SK-N-SH (cell line): ENCODE measurements at regions not wholly inside any gene's neighbourhood (a gene's known extent, or its start where the extent isn't known, plus 50 kb on each side); places are given as distances from the start of the nearest gene placed in this dataset.

Experiments used
- CTCF ChIA-PET: fragments of 300-600, 350-600 bp; formaldehyde crosslinking; extraction: SDS; loops from one replicate; lab custom pipeline; 2021; lab: Yijun Ruan, JAX
- POLR2A ChIA-PET: fragments of 350-600 bp; sonication (Branson Sonifier 250); formaldehyde crosslinking; extraction: SDS; loops from one replicate; lab custom pipeline; 2020; ENCODE audit warnings: antibody characterized with exemption, inconsistent platforms; lab: Yijun Ruan, JAX
- DNase-seq: peaks from one replicate; pipeline ENCODE4 v3.0.0; 2012
- H2AFZ ChIP-seq: fragments of 200-600 bp; sonication (generic); 2 replicates; pipeline ENCODE4 v1.8.1; 2016; ENCODE audit warnings: antibody characterized with exemption, mild to moderate bottlenecking, low read depth
- H3F3A ChIP-seq: fragments of 200-600 bp; sonication (generic); replicated peaks from 2 replicates; pipeline ENCODE3; 2016; ENCODE audit warnings: antibody characterized with exemption, mild to moderate bottlenecking; ENCODE audit not compliant: insufficient read depth
- H3K27ac ChIP-seq, 2 experiments: fragments of 200-500 bp in 1 of 2; fragments of 200-600 bp in 1 of 2; sonication (Bioruptor generic) in 1 of 2; sonication (generic), shearing (Covaris generic) in 1 of 2; 2 replicates each; pipeline versions ENCODE4 v1.5.1 to v1.6.1; 2014 to 2016; ENCODE audit warnings: low read depth in 2 of 2, inconsistent platforms in 1 of 2, low read length in 1 of 2, mild to moderate bottlenecking in 1 of 2, mixed read lengths in 1 of 2
- H3K27me3 ChIP-seq: fragments of 200-600 bp; sonication (generic), shearing (Covaris generic); 2 replicates; pipeline ENCODE4 v1.6.1; 2016; ENCODE audit warnings: mixed run types; ENCODE audit not compliant: insufficient read depth
- H3K36me3 ChIP-seq, 2 experiments: fragments of 200-500 bp in 1 of 2; fragments of 200-600 bp in 1 of 2; sonication (Bioruptor generic) in 1 of 2; sonication (generic) in 1 of 2; replicated peaks in 1 of 2; 2 replicates each; pipeline versions ENCODE3 to v1.5.1; 2014 to 2016; ENCODE audit warnings: low read length in 1 of 2, mild to moderate bottlenecking in 1 of 2; ENCODE audit not compliant: insufficient read depth in 2 of 2, control insufficient read depth in 1 of 2
- H3K4me1 ChIP-seq, 2 experiments: fragments of 200-500 bp in 1 of 2; fragments of 200-600 bp in 1 of 2; sonication (Bioruptor generic) in 1 of 2; sonication (generic), shearing (Covaris generic) in 1 of 2; 2 replicates each; pipeline versions ENCODE4 v1.5.1 to v1.6.1; 2014 to 2016; ENCODE audit warnings: low read depth in 1 of 2, low read length in 1 of 2, mixed run types in 1 of 2; ENCODE audit not compliant: insufficient read depth in 2 of 2, control insufficient read depth in 1 of 2
- H3K4me2 ChIP-seq: fragments of 200-600 bp; sonication (generic), shearing (Covaris generic); 2 replicates; pipeline ENCODE4 v1.6.1; 2017; ENCODE audit warnings: mixed run types
- H3K4me3 ChIP-seq, 2 experiments: fragments of 200-500 bp in 1 of 2; fragments of 200-600 bp in 1 of 2; sonication (Bioruptor generic) in 1 of 2; sonication (generic), shearing (Covaris generic) in 1 of 2; 2 replicates each; pipeline versions ENCODE4 v1.5.1 to v1.8.1; 2014 to 2016; ENCODE audit warnings: low read depth in 2 of 2, inconsistent platforms in 1 of 2, low read length in 1 of 2, mild to moderate bottlenecking in 1 of 2, mixed read lengths in 1 of 2, moderate library complexity in 1 of 2
- H3K79me2 ChIP-seq: fragments of 200-600 bp; sonication (generic); 2 replicates; pipeline ENCODE4 v1.8.1; 2017; ENCODE audit warnings: mild to moderate bottlenecking; ENCODE audit not compliant: insufficient read depth
- H3K9ac ChIP-seq: fragments of 200-600 bp; sonication (generic); 2 replicates; pipeline ENCODE4 v1.6.1; 2017; ENCODE audit warnings: mixed run types
- H3K9me2 ChIP-seq: fragments of 200-600 bp; sonication (generic); 2 replicates; pipeline ENCODE4 v1.6.1; 2017; ENCODE audit warnings: mixed run types
- H3K9me3 ChIP-seq: fragments of 200-600 bp; sonication (generic); 2 replicates; pipeline ENCODE4 v1.6.1; 2017; ENCODE audit warnings: mixed run types, mild to moderate bottlenecking, moderate library complexity
- H4K20me1 ChIP-seq: fragments of 200-600 bp; sonication (generic); 2 replicates; pipeline ENCODE4 v1.6.1; 2017; ENCODE audit warnings: mild to moderate bottlenecking, mixed run types; ENCODE audit not compliant: insufficient read depth
- CTCF ChIP-seq: fragments of 200-600 bp; sonication (generic); IDR thresholded peaks from 2 replicates; pipeline ENCODE4 v1.6.1; 2017; ENCODE audit warnings: antibody characterized with exemption, mild to moderate bottlenecking, moderate library complexity
- EP300 ChIP-seq, 2 experiments: IDR thresholded peaks; 2 replicates each; pipeline versions ENCODE4 v1.4.0 to v1.6.1; 2012; ENCODE audit warnings: borderline replicate concordance in 1 of 2, low read depth in 1 of 2, low read length in 1 of 2
- EZH2phosphoT487 ChIP-seq: fragments of 200-600 bp; sonication (generic); IDR thresholded peaks from 2 replicates; pipeline ENCODE4 v1.6.1; 2017; ENCODE audit warnings: low read depth, mixed run types, mild to moderate bottlenecking, antibody characterized with exemption, moderate library complexity, borderline replicate concordance
- FOSL2 ChIP-seq: IDR thresholded peaks from 2 replicates; pipeline ENCODE4 v1.4.0; 2012; ENCODE audit warnings: low read depth, mild to moderate bottlenecking, moderate library complexity, borderline replicate concordance
- GABPA ChIP-seq: IDR thresholded peaks from 2 replicates; pipeline ENCODE4 v1.4.0; 2012; ENCODE audit warnings: low read depth, mild to moderate bottlenecking
- GATA2 ChIP-seq: sonication (generic); formaldehyde crosslinking; IDR thresholded peaks from 2 replicates; pipeline ENCODE4 v1.5.0; 2020; ENCODE audit warnings: mild to moderate bottlenecking, missing genetic modification reagents
- IRF3 ChIP-seq: fragments of 150-350 bp; IDR thresholded peaks from 2 replicates; pipeline ENCODE4 v1.6.1; 2016; ENCODE audit warnings: mild to moderate bottlenecking, low read depth, low read length
- JUND ChIP-seq: IDR thresholded peaks from 2 replicates; pipeline ENCODE4 v1.4.0; 2012
- MXI1 ChIP-seq: IDR thresholded peaks from 2 replicates; pipeline ENCODE4 v1.6.1; 2012; ENCODE audit warnings: mild to moderate bottlenecking, low read depth, low read length, improper control_type of control experiment
- PBX3 ChIP-seq: IDR thresholded peaks from 2 replicates; pipeline ENCODE4; 2012
- POLR2AphosphoS5 ChIP-seq: IDR thresholded peaks from 2 replicates; pipeline ENCODE4 v1.6.1; 2012; ENCODE audit warnings: low read depth, low read length
- REST ChIP-seq: IDR thresholded peaks from 2 replicates; pipeline ENCODE4 v1.6.1; 2012; ENCODE audit warnings: mild to moderate bottlenecking, low read depth, low read length, moderate library complexity
- RFX5 ChIP-seq: IDR thresholded peaks from 2 replicates; pipeline ENCODE4 v1.6.1; 2012; ENCODE audit warnings: mild to moderate bottlenecking, improper control_type of control experiment, low read length
- RXRA ChIP-seq: IDR thresholded peaks from 2 replicates; pipeline ENCODE4 v1.4.0; 2012; ENCODE audit warnings: low read depth, mild to moderate bottlenecking, borderline replicate concordance
- SMC3 ChIP-seq: IDR thresholded peaks from 2 replicates; pipeline ENCODE4 v1.6.1; 2012; ENCODE audit warnings: low read depth, low read length, improper control_type of control experiment
- TAF1 ChIP-seq: IDR thresholded peaks from 2 replicates; pipeline ENCODE4 v1.6.1; 2012; ENCODE audit warnings: low read depth, mild to moderate bottlenecking, low read length, moderate library complexity, borderline replicate concordance
- USF1 ChIP-seq: IDR thresholded peaks from 2 replicates; pipeline ENCODE4 v1.4.0; 2012; ENCODE audit warnings: low read depth, borderline replicate concordance
- YY1 ChIP-seq: IDR thresholded peaks from 2 replicates; pipeline ENCODE4 v1.4.0; 2012; ENCODE audit warnings: low read depth, mild to moderate bottlenecking

- no peaks in the 10 kb centered on the region for H3F3A ChIP-seq
- no peak for DNase-seq
- H3K36me3 ChIP-seq = no peaks in the 10 kb centered on the region
- CTCF ChIA-PET = no interaction called here
- H3K4me3 ChIP-seq = no peak overlapping the region
- no peaks in the 10 kb centered on the region for H3K9me3 ChIP-seq
- no peaks in the 10 kb centered on the region for H3K79me2 ChIP-seq
- no peak overlapping the region for H2AFZ ChIP-seq
- no peaks in the 10 kb centered on the region for H3K27me3 ChIP-seq
- H3K9me2 ChIP-seq = no peaks in the 10 kb centered on the region
- no peaks in the 10 kb centered on the region for H3K4me1 ChIP-seq
- H3K9ac ChIP-seq = no peak overlapping the region
- POLR2A ChIA-PET = no interaction called here
- H4K20me1 ChIP-seq = no peaks in the 10 kb centered on the region
- H3K27ac ChIP-seq = no peak overlapping the region
- no peak overlapping the region for H3K4me2 ChIP-seq
- TF ChIP-seq RFX5 = no peak
- no peak for TF ChIP-seq RXRA
These were observed 395.7 kb upstream of the SLC24A2 start for GRCh38 chr9:20184541-20184940.

GRCh38 chr9:20178679-20179078, 389.8 kb upstream of the SLC24A2 start:
- Histone ChIP-seq H3K4me1 (no peaks in the 10 kb centered on the region), H3F3A (no peaks in the 10 kb centered on the region), H2AFZ (no peak overlapping the region), H3K9me3 (no peaks in the 10 kb centered on the region), H3K4me2 (no peak overlapping the region), H3K4me3 (no peak overlapping the region), H3K79me2 (no peaks in the 10 kb centered on the region), H3K27me3 (no peaks in the 10 kb centered on the region), H3K36me3 (no peaks in the 10 kb centered on the region), H4K20me1 (no peaks in the 10 kb centered on the region), H3K27ac (no peak overlapping the region), H3K9ac (no peak overlapping the region), H3K9me2 (no peaks in the 10 kb centered on the region)
- POLR2A ChIA-PET = no interaction called here
- no peak for TF ChIP-seq POLR2AphosphoS5
- no peak for TF ChIP-seq TAF1
- no peak for TF ChIP-seq REST
- TF ChIP-seq RFX5 = no peak
- no peak for TF ChIP-seq IRF3
- TF ChIP-seq CTCF = no peak
- no peak for TF ChIP-seq GABPA
- TF ChIP-seq FOSL2 = no peak
- no peak for TF ChIP-seq SMC3
- no peak for TF ChIP-seq MXI1
- no peak for TF ChIP-seq PBX3
- no peak for TF ChIP-seq GATA2 (CRISPR knock-in tag)
- no peak for TF ChIP-seq EP300 (IDR thresholded peaks at IDR 0.05; ENCODE audit: borderline replicate concordance in 1 of 2, low read depth in 1 of 2, low read length in 1 of 2)
- TF ChIP-seq EZH2phosphoT487 = no peak
- TF ChIP-seq YY1 = no peak
- no peak for TF ChIP-seq USF1
- TF ChIP-seq JUND = no peak
- DNase-seq = no peak
- CTCF ChIA-PET = interaction anchor here (0.7 to 0.8 kb wide), 2 partner anchors 8 to 11 kb away, joined by 3 to 4 read pairs; no protein-coding TSS in a partner anchor
